Mammary epithelial cell (primary cell): ENCODE measurements at regions not wholly inside any gene's neighbourhood (a gene's known extent, or its start where the extent isn't known, plus 50 kb on each side); places are given as distances from the start of the nearest gene placed in this dataset.

Source experiments
- EZH2 ChIP-seq: IDR thresholded peaks from 2 replicates; pipeline ENCODE4 v1.6.1; 2012; ENCODE audit warnings: low read length, inconsistent platforms, borderline replicate concordance
- TF ChIP-seq, protein P1 (sequence below), 2 donors: IDR thresholded peaks in 1 of 2; conservative IDR thresholded peaks in 1 of 2; 2 replicates each; pipeline ENCODE4 v1.5.1; 2011 to 2012; ENCODE audit warnings: inconsistent platforms in 2 of 2, low read length in 2 of 2, mild to moderate bottlenecking in 2 of 2, control low read depth in 1 of 2, low read depth in 1 of 2; ENCODE audit not compliant: insufficient read depth in 1 of 2; ENCODE audit errors: extremely low read depth in 1 of 2

DNA sequence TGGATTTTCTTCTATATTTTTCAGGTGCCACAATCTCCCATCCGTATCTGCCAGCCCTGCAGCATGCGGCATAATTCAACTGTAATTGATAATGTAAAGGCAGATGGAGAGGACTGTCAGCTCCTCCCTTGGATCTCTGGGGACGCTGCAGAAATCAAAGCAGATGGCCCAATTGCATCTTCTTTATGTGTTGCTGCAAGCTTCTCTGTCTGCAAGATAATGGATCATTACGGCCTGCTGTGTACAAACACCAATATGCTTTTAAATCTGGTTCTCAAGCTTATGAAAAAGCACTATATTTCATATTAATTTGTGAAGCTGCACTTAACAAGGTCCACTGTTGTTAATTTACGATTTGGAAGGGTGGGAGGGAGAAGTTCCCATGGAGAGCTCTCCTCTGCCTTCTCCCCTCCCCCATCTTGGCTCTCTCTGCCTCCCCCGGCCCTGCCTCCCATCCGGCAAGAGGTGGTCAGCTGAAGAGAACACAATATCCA is 607.5 kb downstream of the TOX3 start:
- TF ChIP-seq, protein P1, sequence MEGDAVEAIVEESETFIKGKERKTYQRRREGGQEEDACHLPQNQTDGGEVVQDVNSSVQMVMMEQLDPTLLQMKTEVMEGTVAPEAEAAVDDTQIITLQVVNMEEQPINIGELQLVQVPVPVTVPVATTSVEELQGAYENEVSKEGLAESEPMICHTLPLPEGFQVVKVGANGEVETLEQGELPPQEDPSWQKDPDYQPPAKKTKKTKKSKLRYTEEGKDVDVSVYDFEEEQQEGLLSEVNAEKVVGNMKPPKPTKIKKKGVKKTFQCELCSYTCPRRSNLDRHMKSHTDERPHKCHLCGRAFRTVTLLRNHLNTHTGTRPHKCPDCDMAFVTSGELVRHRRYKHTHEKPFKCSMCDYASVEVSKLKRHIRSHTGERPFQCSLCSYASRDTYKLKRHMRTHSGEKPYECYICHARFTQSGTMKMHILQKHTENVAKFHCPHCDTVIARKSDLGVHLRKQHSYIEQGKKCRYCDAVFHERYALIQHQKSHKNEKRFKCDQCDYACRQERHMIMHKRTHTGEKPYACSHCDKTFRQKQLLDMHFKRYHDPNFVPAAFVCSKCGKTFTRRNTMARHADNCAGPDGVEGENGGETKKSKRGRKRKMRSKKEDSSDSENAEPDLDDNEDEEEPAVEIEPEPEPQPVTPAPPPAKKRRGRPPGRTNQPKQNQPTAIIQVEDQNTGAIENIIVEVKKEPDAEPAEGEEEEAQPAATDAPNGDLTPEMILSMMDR (conservative IDR thresholded peaks at IDR 0.05 in 1 of 2, IDR thresholded peaks at IDR 0.05 in 1 of 2; ENCODE audit: extremely low read depth in 1 of 2, insufficient read depth in 1 of 2, low read depth in 1 of 2, low read length in 2 of 2) = no peak
- no peak for TF ChIP-seq EZH2
